Epithelial cell of esophagus (primary cell): ENCODE measurements at regions not wholly inside any gene's neighbourhood (a gene's known extent, or its start where the extent isn't known, plus 50 kb on each side); places are given as distances from the start of the nearest gene placed in this dataset.

ENCODE experiments used
- DNase-seq: peaks from one replicate; pipeline ENCODE4 v3.0.0; 2010; ENCODE audit warnings: low read depth
- H3K4me3 ChIP-seq: 2 replicates; pipeline ENCODE4 v1.5.1; 2011; ENCODE audit warnings: mild to moderate bottlenecking, low read length, control low read depth
- CTCF ChIP-seq: IDR thresholded peaks from 2 replicates; pipeline ENCODE4 v1.5.1; 2011; ENCODE audit warnings: low read depth, mild to moderate bottlenecking, low read length, control low read depth, inconsistent platforms; ENCODE audit not compliant: insufficient read depth; ENCODE audit errors: missing control alignments

GRCh38 chr6:144944106-144944505 is 659.0 kb downstream of the UTRN start:
- no peak for DNase-seq
- no peak for TF ChIP-seq CTCF
- no peak overlapping the region for H3K4me3 ChIP-seq

DNA sequence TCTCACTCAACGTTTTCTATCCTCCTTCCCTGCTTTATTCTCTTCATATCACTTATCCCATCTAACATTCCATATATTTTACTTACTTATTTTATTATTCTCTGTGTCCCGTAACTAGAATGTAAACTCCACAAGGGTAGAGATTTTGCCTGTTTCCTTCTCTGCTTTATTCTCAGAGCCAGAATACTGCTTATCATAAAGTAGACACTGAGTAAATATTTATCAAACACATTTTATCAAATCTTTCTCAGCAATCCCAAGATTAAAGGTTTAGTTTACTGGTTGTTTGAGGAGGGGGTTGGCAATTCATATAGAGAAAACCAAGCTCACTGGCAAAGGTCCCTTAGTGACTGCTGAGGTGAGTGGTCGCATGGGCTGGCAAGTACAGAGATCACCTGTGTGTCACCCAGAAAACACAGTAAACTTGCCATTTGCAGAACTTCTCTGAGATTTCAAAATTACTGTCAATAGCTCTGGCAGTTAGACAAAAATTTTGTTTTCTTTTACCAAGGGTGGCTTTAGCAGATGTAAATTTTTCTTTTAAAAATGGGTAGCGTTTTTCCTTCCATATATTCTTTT is 662.4 kb downstream of the UTRN start:
- TF ChIP-seq CTCF: no peak
- DNase-seq: no peak

GRCh38 chr6:144951730-144952437 is 666.7 kb downstream of the UTRN start:
- no peak for DNase-seq
- no peak for TF ChIP-seq CTCF
- no peak overlapping the region for H3K4me3 ChIP-seq

More for the DNA sequence above, 662.4 kb downstream of the UTRN start:
- H3K4me3 ChIP-seq: no peak overlapping the region

DNA sequence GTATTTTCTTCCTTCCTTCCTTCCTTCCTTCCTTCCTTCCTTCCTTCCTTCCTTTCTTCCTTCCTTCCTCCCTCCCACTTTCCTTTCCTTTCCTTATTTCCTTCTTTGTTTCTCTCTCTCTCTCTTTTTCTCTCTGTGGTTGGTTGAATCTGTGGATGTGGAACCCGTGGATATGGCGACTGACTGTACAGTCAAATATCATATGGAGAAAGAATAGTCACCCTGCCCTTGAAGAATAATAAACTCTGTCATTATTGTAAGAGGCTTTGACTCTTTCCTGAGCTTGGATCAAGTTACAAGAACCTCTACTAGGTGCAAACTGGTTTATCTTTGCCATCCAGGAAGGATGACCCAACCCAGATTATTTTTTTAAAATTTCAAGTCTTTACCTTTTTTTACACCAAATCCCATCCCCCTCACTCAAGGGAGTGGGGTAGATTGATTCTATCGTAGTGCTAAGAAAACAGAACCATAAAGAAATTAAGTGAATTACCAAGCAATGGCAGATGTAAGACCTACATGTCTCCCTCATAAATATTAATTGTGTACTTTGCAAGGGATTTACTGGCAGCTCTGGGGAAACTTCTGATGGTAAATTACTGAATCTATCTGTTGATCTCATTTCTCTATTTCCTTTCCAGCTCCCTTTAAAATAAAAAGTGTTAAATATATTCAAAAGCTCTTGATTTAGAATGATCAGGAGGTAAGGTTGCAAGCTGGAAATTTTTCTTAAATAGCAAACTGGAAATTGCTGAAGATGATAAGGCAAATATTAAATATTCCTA is 667.5 kb downstream of the UTRN start:
- TF ChIP-seq CTCF: no peak
- DNase-seq: no peak

DNA sequence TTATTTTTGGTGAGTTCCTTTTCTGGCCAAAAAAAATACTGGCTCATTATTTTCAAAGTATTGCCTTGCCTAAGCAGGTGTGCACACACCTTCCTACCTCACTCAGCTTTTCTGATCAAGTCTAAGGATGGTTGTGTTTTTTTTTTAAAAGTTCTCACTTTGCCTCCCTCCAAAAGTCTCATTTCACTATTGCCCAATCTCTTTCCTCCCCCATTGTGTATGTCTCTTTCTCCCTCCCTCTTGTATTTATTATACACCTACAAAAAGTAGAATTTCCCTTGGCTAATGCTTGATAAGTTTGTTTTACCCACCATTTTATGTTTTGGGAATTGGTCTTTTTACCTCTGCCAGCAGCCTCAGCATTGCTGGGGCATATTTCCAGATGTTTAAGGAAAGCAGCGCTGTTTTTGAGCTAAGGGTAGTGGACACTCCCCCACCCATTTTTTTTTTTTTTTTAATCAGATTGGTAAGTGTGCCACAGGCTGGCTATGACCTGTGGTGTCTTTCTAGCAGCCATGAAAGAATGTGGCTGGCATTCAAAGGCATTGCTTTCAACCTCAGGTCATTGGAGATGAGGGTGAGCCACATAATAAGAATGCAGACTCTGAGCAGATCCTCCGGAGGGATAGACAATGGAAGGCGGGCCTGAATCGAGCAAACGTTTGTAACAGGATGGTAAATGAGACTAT is 668.6 kb downstream of the UTRN start:
- H3K4me3 ChIP-seq: no peak overlapping the region
- TF ChIP-seq CTCF: no peak
- peak; percentile 75 for DNase-seq

More for the DNA sequence above, 667.5 kb downstream of the UTRN start:
- H3K4me3 ChIP-seq: no peak overlapping the region

DNA sequence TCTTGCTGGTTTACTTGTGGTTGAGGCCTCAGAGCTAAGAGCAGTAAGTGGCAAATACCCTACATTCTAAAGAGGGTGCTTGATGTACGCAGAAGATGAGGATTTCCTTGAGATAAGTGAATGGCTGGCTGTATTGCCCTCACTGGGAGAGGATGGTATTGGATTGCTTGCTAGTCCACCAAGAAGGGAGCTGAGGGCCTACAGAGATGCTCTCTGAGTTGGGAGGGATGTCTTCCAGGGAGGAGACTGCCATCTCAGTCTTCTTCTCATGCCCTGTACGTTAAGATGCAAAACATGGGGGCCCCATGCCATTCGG is 669.1 kb downstream of the UTRN start:
- no peak for DNase-seq
- TF ChIP-seq CTCF: no peak
- no peak overlapping the region for H3K4me3 ChIP-seq
